ENCODE measurements at regions not wholly inside any gene's neighbourhood (a gene's known extent, or its start where the extent isn't known, plus 50 kb on each side); places are given as distances from the start of the nearest gene placed in this dataset.

- ChIA-PET POLR2A (no interaction called here), CTCF (no interaction called here)
- ATAC-seq (ENCODE audit: low read depth) (no peak), DNase-seq (no peak)
- Mint-ChIP-seq H3K9me3 (peaks cover 3% of the 10 kb centered on the region), H3K4me1 (no peaks in the 10 kb centered on the region), H3K4me3 (no peak overlapping the region), H3K36me3 (ENCODE audit: low read depth) (no peaks in the 10 kb centered on the region), H3K27ac (no peak overlapping the region), H3K27me3 (no peaks in the 10 kb centered on the region)
- TF ChIP-seq, protein P1, sequence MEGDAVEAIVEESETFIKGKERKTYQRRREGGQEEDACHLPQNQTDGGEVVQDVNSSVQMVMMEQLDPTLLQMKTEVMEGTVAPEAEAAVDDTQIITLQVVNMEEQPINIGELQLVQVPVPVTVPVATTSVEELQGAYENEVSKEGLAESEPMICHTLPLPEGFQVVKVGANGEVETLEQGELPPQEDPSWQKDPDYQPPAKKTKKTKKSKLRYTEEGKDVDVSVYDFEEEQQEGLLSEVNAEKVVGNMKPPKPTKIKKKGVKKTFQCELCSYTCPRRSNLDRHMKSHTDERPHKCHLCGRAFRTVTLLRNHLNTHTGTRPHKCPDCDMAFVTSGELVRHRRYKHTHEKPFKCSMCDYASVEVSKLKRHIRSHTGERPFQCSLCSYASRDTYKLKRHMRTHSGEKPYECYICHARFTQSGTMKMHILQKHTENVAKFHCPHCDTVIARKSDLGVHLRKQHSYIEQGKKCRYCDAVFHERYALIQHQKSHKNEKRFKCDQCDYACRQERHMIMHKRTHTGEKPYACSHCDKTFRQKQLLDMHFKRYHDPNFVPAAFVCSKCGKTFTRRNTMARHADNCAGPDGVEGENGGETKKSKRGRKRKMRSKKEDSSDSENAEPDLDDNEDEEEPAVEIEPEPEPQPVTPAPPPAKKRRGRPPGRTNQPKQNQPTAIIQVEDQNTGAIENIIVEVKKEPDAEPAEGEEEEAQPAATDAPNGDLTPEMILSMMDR (IDR thresholded peaks at IDR 0.05) = no peak
- intact Hi-C loops (cut with micrococcal nuclease) = no loop called here
These were observed 292.8 kb downstream of the CCDC85A start for GRCh38 chr2:56476509-56477071.

DNA sequence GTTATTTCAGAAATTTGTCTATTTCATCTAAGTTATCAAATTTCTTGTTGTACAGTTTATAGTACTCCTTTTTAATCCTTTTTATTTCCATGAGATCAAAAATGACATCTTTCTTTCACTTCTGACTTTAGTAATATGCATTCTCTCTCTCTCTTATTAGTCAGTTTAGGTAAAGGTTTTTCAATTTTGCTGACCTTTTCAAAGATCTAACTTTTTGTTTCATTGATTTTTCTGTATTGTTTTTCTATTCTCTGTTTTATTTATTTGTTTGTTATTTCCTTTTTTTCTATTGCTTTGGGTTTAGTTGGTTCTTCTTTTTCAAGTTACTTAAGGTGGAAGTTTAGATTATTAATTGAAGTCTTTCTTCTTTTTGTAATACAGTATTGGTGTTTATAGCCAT, 294.2 kb downstream of the CCDC85A start:
- ATAC-seq (ENCODE audit: low read depth) = no peak
- H3K4me3 Mint-ChIP-seq = no peak overlapping the region
- POLR2A ChIA-PET = no interaction called here
- H3K36me3 Mint-ChIP-seq (ENCODE audit: low read depth) = no peaks in the 10 kb centered on the region
- H3K9me3 Mint-ChIP-seq = peaks cover 3% of the 10 kb centered on the region
- intact Hi-C loops (cut with micrococcal nuclease) = no loop called here
- TF ChIP-seq, protein P1 (IDR thresholded peaks at IDR 0.05) = no peak
- no peaks in the 10 kb centered on the region for H3K27me3 Mint-ChIP-seq
- CTCF ChIA-PET = no interaction called here
- H3K4me1 Mint-ChIP-seq = no peaks in the 10 kb centered on the region
- DNase-seq = no peak
- H3K27ac Mint-ChIP-seq = no peak overlapping the region

DNA sequence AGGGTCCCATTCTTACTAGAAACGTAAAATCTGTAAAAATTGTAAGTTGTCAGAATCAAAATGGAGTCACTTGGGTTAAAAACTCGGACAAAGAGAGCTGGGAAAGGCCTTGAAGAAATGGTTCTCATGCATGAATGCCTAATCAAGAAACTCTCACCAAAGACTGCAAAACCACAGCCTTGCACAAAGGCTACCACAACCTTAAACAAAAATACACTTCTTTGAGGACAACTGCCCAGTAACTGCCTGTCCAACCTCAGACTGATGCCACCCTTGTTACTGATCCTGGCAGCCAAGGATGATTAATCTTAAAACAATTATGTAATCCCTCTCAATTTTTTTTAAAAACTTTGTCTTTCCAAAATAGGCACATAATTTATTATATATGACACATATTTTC, 299.3 kb downstream of the CCDC85A start:
- Mint-ChIP-seq H3K9me3 (no peaks in the 10 kb centered on the region), H3K27ac (no peak overlapping the region), H3K27me3 (no peaks in the 10 kb centered on the region), H3K4me1 (no peaks in the 10 kb centered on the region), H3K4me3 (no peak overlapping the region), H3K36me3 (ENCODE audit: low read depth) (no peaks in the 10 kb centered on the region)
- CTCF ChIA-PET = no interaction called here
- ATAC-seq (ENCODE audit: low read depth) (no peak), DNase-seq (no peak)
- POLR2A ChIA-PET = no interaction called here
- TF ChIP-seq, protein P1 (IDR thresholded peaks at IDR 0.05) = no peak
- intact Hi-C loops (cut with micrococcal nuclease) = loop anchor here (5.0 kb wide), 1 partner anchor 566 kb away; no protein-coding TSS in a partner anchor

DNA sequence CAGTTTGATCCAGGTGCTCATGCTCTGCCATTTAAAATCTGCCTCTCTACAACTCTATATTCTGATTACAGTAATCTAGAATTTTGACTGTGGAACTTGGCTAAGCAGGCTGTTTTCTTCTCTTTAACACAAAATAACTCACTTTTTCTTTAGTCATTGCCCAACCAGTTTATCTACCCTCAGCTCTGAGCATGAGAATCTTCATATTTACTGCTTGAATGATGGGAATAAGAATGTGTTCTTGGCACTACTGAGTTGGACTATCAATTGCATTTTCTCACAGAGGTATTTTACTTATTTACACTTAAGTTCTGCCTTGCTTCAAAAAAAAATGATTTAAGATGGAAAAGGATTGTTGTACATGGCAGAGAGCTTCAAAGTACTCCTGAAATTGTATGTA, 301.1 kb downstream of the CCDC85A start:
- ChIA-PET CTCF (no interaction called here), POLR2A (no interaction called here)
- Mint-ChIP-seq H3K9me3 (no peaks in the 10 kb centered on the region), H3K4me3 (no peak overlapping the region), H3K27ac (no peak overlapping the region), H3K27me3 (no peaks in the 10 kb centered on the region), H3K4me1 (no peaks in the 10 kb centered on the region), H3K36me3 (ENCODE audit: low read depth) (no peaks in the 10 kb centered on the region)
- TF ChIP-seq, protein P1 (IDR thresholded peaks at IDR 0.05) = no peak
- no peak for DNase-seq
- no peak for ATAC-seq (ENCODE audit: low read depth)
- intact Hi-C loops (cut with micrococcal nuclease) = loop anchor here (5.0 kb wide), 1 partner anchor 568 kb away; no protein-coding TSS in a partner anchor

- CTCF ChIA-PET = no interaction called here
- no peaks in the 10 kb centered on the region for H3K27me3 Mint-ChIP-seq
- no peak for ATAC-seq (ENCODE audit: low read depth)
- intact Hi-C loops (cut with micrococcal nuclease) = no loop called here
- no peak for DNase-seq
- H3K4me3 Mint-ChIP-seq = no peak overlapping the region
- TF ChIP-seq, protein P1 (IDR thresholded peaks at IDR 0.05) = no peak
- no peak overlapping the region for H3K27ac Mint-ChIP-seq
- no peaks in the 10 kb centered on the region for H3K36me3 Mint-ChIP-seq (ENCODE audit: low read depth)
- H3K4me1 Mint-ChIP-seq = no peaks in the 10 kb centered on the region
- peaks cover 6% of the 10 kb centered on the region for H3K9me3 Mint-ChIP-seq
- POLR2A ChIA-PET = no interaction called here
These were observed 316.5 kb downstream of the CCDC85A start for GRCh38 chr2:56500317-56500716.

All from activated B cell treated with CpG ODN at 0.5 μM for 24 hours (primary cell).